Muscle of arm (tissue), 1 donor: ENCODE measurements at regions not wholly inside any gene's neighbourhood (a gene's known extent, or its start where the extent isn't known, plus 50 kb on each side); places are given as distances from the start of the nearest gene placed in this dataset.

Experiments used
- DNase-seq: peaks from one replicate; pipeline ENCODE4 v3.0.0-alpha.2; 2013

GRCh38 chr13:85538957-85539356, 260.3 kb downstream of the SLITRK6 start:
- DNase-seq: no peak

GRCh38 chr13:85537601-85538000, 261.6 kb downstream of the SLITRK6 start:
- DNase-seq: peak; percentile 86

GRCh38 chr13:85536706-85537105, 262.5 kb downstream of the SLITRK6 start:
- DNase-seq: no peak

- DNase-seq: no peak
Measured at GRCh38 chr13:85535316-85536084, 263.7 kb downstream of the SLITRK6 start.

GRCh38 chr13:85533911-85534310, 265.3 kb downstream of the SLITRK6 start:
- DNase-seq: no peak

GRCh38 chr13:85529218-85529594, 270.0 kb downstream of the SLITRK6 start:
- DNase-seq: no peak

GRCh38 chr13:85528491-85529217, 270.6 kb downstream of the SLITRK6 start:
- DNase-seq: peak; percentile 71

- no peak for DNase-seq
Measured at GRCh38 chr13:85527316-85527715, 271.9 kb downstream of the SLITRK6 start.

- no peak for DNase-seq
Measured at GRCh38 chr13:85525411-85525810, 273.8 kb downstream of the SLITRK6 start.

- peak; percentile 44 for DNase-seq
Measured at GRCh38 chr13:85521657-85522056, 277.6 kb downstream of the SLITRK6 start.

GRCh38 chr13:85520445-85520844, 278.8 kb downstream of the SLITRK6 start:
- DNase-seq: peak; percentile 77

- DNase-seq: no peak
Measured at GRCh38 chr13:85519363-85519762, 279.9 kb downstream of the SLITRK6 start.

- DNase-seq: no peak
Measured at GRCh38 chr13:85512421-85512820, 286.8 kb downstream of the SLITRK6 start.

- no peak for DNase-seq
Measured at GRCh38 chr13:85509512-85509911, 289.7 kb downstream of the SLITRK6 start.

- no peak for DNase-seq
Measured at GRCh38 chr13:85508683-85509329, 290.4 kb downstream of the SLITRK6 start.

- no peak for DNase-seq
Measured at GRCh38 chr13:85503797-85504196, 295.4 kb downstream of the SLITRK6 start.

- DNase-seq: no peak
Measured at GRCh38 chr13:85501616-85502015, 297.6 kb downstream of the SLITRK6 start.

- no peak for DNase-seq
Measured at GRCh38 chr13:85500696-85501256, 298.4 kb downstream of the SLITRK6 start.

- no peak for DNase-seq
Measured at GRCh38 chr13:85498774-85499173, 300.4 kb downstream of the SLITRK6 start.

- no peak for DNase-seq
Measured at GRCh38 chr13:85497652-85498051, 301.6 kb downstream of the SLITRK6 start.

GRCh38 chr13:85492283-85492682, 306.9 kb downstream of the SLITRK6 start:
- DNase-seq: no peak

GRCh38 chr13:85486663-85487062, 312.6 kb downstream of the SLITRK6 start:
- no peak for DNase-seq

GRCh38 chr13:85473144-85473543, 326.1 kb downstream of the SLITRK6 start:
- DNase-seq: no peak
